GM12878 (cell line): ENCODE measurements at regions not wholly inside any gene's neighbourhood (a gene's known extent, or its start where the extent isn't known, plus 50 kb on each side); places are given as distances from the start of the nearest gene placed in this dataset.

Experiments
- ATF7 ChIP-seq: fragments of 450-650 bp; IDR thresholded peaks from 2 replicates; pipeline ENCODE4 v1.6.1; 2016; ENCODE audit warnings: low read depth, mild to moderate bottlenecking
- CHD1 ChIP-seq: IDR thresholded peaks from 2 replicates; pipeline ENCODE4 v1.6.1; 2012; ENCODE audit warnings: low read depth, low read length, improper control_type of control experiment
- FOS ChIP-seq: IDR thresholded peaks from 3 replicates; pipeline ENCODE4 v1.6.1; 2011; ENCODE audit warnings: borderline replicate concordance; ENCODE audit not compliant: insufficient read length; ENCODE audit errors: extremely low read depth
- GABPA ChIP-seq: IDR thresholded peaks from 2 replicates; pipeline ENCODE4 v1.6.1; 2014; ENCODE audit warnings: antibody characterized with exemption, low read depth, mild to moderate bottlenecking, inconsistent platforms
- HDAC6 ChIP-seq: fragments of 200-600 bp; sonication (generic); IDR thresholded peaks from one replicate; pipeline ENCODE4 v1.8.0; 2017; ENCODE audit warnings: antibody characterized with exemption; ENCODE audit not compliant: unreplicated experiment
- JUND ChIP-seq: IDR thresholded peaks from 2 replicates; pipeline ENCODE4 v1.6.1; 2012; ENCODE audit warnings: low read depth, mild to moderate bottlenecking, low read length, improper control_type of control experiment, moderate library complexity
- MTA2 ChIP-seq: fragments of 450-650 bp; IDR thresholded peaks from 2 replicates; pipeline ENCODE4 v1.6.1; 2016; ENCODE audit warnings: low read depth, mild to moderate bottlenecking, moderate library complexity
- MTA3 ChIP-seq: IDR thresholded peaks from 2 replicates; pipeline ENCODE4 v1.6.1; 2012; ENCODE audit warnings: low read length, inconsistent platforms, borderline replicate concordance
- POLR2A ChIP-seq: IDR thresholded peaks from 2 replicates; pipeline ENCODE4 v1.6.1; 2011; ENCODE audit warnings: low read depth, mild to moderate bottlenecking, low read length
- REST ChIP-seq: IDR thresholded peaks from 2 replicates; pipeline ENCODE4 v1.6.1; 2012; ENCODE audit warnings: mild to moderate bottlenecking, low read depth, low read length
- SP1 ChIP-seq: IDR thresholded peaks from one replicate; pipeline ENCODE4 v1.6.1; 2011; ENCODE audit warnings: low read depth, low read length
- SPI1 ChIP-seq: IDR thresholded peaks from 2 replicates; pipeline ENCODE4 v1.6.1; 2011; ENCODE audit warnings: low read depth, mild to moderate bottlenecking, low read length, moderate library complexity, borderline replicate concordance; ENCODE audit not compliant: insufficient read depth
- SREBF1 ChIP-seq: IDR thresholded peaks from 2 replicates; pipeline ENCODE4 v1.6.1; 2012; ENCODE audit warnings: mild to moderate bottlenecking, low read length
- SUPT20H ChIP-seq: IDR thresholded peaks from 2 replicates; pipeline ENCODE4 v1.6.1; 2011; ENCODE audit warnings: low read depth, mild to moderate bottlenecking, low read length, moderate library complexity, borderline replicate concordance; ENCODE audit not compliant: control insufficient read depth
- TCF7 ChIP-seq: IDR thresholded peaks from 2 replicates; pipeline ENCODE4 v1.6.1; 2014; ENCODE audit warnings: antibody characterized with exemption, borderline replicate concordance
- YBX1 ChIP-seq: fragments of 450-650 bp; IDR thresholded peaks from 2 replicates; pipeline ENCODE4 v1.6.1; 2016; ENCODE audit warnings: antibody characterized with exemption
- ZBED1 ChIP-seq: IDR thresholded peaks from 2 replicates; pipeline ENCODE4 v1.6.1; 2016; ENCODE audit warnings: borderline replicate concordance
- TF ChIP-seq, protein P1 (sequence below): IDR thresholded peaks from 2 replicates; pipeline ENCODE4 v1.6.1; 2012; ENCODE audit warnings: low read depth, low read length, improper control_type of control experiment
- TF ChIP-seq, protein P2 (sequence below): fragments of 450-650 bp; IDR thresholded peaks from 2 replicates; pipeline ENCODE4 v1.6.1; 2016; ENCODE audit warnings: mild to moderate bottlenecking, moderate library complexity, borderline replicate concordance
- TF ChIP-seq, protein P3 (sequence below): fragments of 450-650 bp; IDR thresholded peaks from 2 replicates; pipeline ENCODE4 v1.6.1; 2018; ENCODE audit warnings: borderline replicate concordance, mild to moderate bottlenecking; ENCODE audit not compliant: partially characterized antibody
- TF ChIP-seq, protein P4 (sequence below): fragments of 450-650 bp; IDR thresholded peaks from 2 replicates; pipeline ENCODE4 v1.6.1; 2016; ENCODE audit warnings: mild to moderate bottlenecking

DNA sequence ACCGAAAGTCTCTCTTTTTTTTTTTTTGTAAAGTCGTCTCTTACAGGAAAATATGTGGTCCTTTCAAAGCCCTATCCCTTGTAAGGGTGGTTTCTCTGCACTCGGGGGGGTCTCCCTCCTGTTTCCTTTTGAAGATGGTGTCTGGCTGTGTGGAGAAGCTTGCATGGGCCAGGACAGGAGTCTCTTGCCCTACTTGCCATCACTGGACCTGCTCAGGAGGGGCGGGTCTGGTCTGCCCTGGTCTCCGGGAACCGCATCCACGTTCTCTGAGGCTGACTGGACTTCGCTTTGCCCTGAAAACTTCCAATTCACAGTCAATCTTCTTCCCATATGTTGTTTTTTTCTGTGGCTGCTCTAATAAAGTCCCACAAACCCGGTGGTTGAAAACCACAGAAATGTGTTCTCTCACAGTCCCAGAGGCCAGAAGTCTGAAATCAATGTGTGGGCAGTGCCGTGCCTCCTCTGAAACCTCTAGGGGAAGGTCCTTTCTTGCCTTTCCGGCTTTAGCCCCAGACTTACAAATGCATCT, 92.9 kb upstream of the IER5L start (continued):
- TF ChIP-seq REST (no peak), POLR2A (no peak), MTA3 (no peak), SREBF1 (no peak), TCF7 (no peak), HDAC6 (no peak), GABPA (no peak), JUND (no peak), MTA2 (peak; percentile 50; the same call in 1 of the 2 replicates), SP1 (no peak), SUPT20H (no peak), ZBED1 (no peak), FOS (no peak), SPI1 (no peak), ATF7 (peak; percentile 14; the same call in 1 of the 2 replicates), YBX1 (no peak), CHD1 (no peak)
- TF ChIP-seq, protein P1, sequence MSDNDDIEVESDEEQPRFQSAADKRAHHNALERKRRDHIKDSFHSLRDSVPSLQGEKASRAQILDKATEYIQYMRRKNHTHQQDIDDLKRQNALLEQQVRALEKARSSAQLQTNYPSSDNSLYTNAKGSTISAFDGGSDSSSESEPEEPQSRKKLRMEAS = no peak
- TF ChIP-seq, protein P2, sequence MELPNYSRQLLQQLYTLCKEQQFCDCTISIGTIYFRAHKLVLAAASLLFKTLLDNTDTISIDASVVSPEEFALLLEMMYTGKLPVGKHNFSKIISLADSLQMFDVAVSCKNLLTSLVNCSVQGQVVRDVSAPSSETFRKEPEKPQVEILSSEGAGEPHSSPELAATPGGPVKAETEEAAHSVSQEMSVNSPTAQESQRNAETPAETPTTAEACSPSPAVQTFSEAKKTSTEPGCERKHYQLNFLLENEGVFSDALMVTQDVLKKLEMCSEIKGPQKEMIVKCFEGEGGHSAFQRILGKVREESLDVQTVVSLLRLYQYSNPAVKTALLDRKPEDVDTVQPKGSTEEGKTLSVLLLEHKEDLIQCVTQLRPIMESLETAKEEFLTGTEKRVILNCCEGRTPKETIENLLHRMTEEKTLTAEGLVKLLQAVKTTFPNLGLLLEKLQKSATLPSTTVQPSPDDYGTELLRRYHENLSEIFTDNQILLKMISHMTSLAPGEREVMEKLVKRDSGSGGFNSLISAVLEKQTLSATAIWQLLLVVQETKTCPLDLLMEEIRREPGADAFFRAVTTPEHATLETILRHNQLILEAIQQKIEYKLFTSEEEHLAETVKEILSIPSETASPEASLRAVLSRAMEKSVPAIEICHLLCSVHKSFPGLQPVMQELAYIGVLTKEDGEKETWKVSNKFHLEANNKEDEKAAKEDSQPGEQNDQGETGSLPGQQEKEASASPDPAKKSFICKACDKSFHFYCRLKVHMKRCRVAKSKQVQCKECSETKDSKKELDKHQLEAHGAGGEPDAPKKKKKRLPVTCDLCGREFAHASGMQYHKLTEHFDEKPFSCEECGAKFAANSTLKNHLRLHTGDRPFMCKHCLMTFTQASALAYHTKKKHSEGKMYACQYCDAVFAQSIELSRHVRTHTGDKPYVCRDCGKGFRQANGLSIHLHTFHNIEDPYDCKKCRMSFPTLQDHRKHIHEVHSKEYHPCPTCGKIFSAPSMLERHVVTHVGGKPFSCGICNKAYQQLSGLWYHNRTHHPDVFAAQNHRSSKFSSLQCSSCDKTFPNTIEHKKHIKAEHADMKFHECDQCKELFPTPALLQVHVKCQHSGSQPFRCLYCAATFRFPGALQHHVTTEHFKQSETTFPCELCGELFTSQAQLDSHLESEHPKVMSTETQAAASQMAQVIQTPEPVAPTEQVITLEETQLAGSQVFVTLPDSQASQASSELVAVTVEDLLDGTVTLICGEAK = peak; percentile 61; the same call in 1 of the 2 replicates
- TF ChIP-seq, protein P3, sequence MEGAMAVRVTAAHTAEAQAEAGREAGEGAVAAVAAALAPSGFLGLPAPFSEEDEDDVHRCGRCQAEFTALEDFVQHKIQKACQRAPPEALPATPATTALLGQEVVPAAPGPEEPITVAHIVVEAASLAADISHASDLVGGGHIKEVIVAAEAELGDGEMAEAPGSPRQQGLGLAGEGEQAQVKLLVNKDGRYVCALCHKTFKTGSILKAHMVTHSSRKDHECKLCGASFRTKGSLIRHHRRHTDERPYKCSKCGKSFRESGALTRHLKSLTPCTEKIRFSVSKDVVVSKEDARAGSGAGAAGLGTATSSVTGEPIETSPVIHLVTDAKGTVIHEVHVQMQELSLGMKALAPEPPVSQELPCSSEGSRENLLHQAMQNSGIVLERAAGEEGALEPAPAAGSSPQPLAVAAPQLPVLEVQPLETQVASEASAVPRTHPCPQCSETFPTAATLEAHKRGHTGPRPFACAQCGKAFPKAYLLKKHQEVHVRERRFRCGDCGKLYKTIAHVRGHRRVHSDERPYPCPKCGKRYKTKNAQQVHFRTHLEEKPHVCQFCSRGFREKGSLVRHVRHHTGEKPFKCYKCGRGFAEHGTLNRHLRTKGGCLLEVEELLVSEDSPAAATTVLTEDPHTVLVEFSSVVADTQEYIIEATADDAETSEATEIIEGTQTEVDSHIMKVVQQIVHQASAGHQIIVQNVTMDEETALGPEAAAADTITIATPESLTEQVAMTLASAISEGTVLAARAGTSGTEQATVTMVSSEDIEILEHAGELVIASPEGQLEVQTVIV = no peak
- TF ChIP-seq, protein P4, sequence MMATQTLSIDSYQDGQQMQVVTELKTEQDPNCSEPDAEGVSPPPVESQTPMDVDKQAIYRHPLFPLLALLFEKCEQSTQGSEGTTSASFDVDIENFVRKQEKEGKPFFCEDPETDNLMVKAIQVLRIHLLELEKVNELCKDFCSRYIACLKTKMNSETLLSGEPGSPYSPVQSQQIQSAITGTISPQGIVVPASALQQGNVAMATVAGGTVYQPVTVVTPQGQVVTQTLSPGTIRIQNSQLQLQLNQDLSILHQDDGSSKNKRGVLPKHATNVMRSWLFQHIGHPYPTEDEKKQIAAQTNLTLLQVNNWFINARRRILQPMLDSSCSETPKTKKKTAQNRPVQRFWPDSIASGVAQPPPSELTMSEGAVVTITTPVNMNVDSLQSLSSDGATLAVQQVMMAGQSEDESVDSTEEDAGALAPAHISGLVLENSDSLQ = no peak
